RWPE1 (cell line): ENCODE measurements at regions not wholly inside any gene's neighbourhood (a gene's known extent, or its start where the extent isn't known, plus 50 kb on each side); places are given as distances from the start of the nearest gene placed in this dataset.

Experiments used
- CTCF ChIA-PET: fragments of 350-600 bp; sonication (Branson Sonifier 250); formaldehyde crosslinking; extraction: SDS; loops from one replicate; lab custom pipeline; 2021; lab: Yijun Ruan, JAX
- POLR2A ChIA-PET: fragments of 400-600 bp; formaldehyde crosslinking; extraction: SDS; loops from one replicate; lab custom pipeline; 2020; ENCODE audit warnings: antibody characterized with exemption; ENCODE audit not compliant: low non-redundant PET; lab: Yijun Ruan, JAX
- DNase-seq: peaks from one replicate; pipeline ENCODE4 v3.0.0; 2012; ENCODE audit warnings: low spot score
- H3K27ac ChIP-seq: fragments of 450-650 bp; 2 replicates; pipeline ENCODE4 v1.5.1; 2017
- CTCF ChIP-seq: fragments of 450-650 bp; conservative IDR thresholded peaks from 2 replicates; pipeline ENCODE4 v1.5.1; 2017; ENCODE audit warnings: low read depth, mild to moderate bottlenecking

- POLR2A ChIA-PET, result no interaction called here
- CTCF ChIA-PET, result interaction anchor here (0.6 kb wide), 1 partner anchor 23 kb away, joined by 3 read pairs; no protein-coding TSS in a partner anchor
- H3K27ac ChIP-seq, result no peak overlapping the region
- no peak for TF ChIP-seq CTCF
- no peak for DNase-seq
Measured at GRCh38 chr2:58714238-58714637, 473.1 kb upstream of the FANCL start.

GRCh38 chr2:58710795-58711279 is 469.7 kb upstream of the FANCL start:
- H3K27ac ChIP-seq, result no peak overlapping the region
- ChIA-PET CTCF (no interaction called here), POLR2A (no interaction called here)
- DNase-seq, result no peak
- TF ChIP-seq CTCF, result no peak

GRCh38 chr2:58709687-58710354 is 468.7 kb upstream of the FANCL start:
- ChIA-PET CTCF (interaction anchor here (1.0 kb wide), 1 partner anchor 308 kb away, joined by 7 read pairs; no protein-coding TSS in a partner anchor), POLR2A (no interaction called here)
- no peak overlapping the region for H3K27ac ChIP-seq
- TF ChIP-seq CTCF, result no peak
- DNase-seq, result no peak

- no peak for TF ChIP-seq CTCF
- ChIA-PET POLR2A (no interaction called here), CTCF (interaction anchor here (1.0 kb wide), 1 partner anchor 308 kb away, joined by 7 read pairs; no protein-coding TSS in a partner anchor)
- DNase-seq, result no peak
- H3K27ac ChIP-seq, result no peak overlapping the region
Measured at GRCh38 chr2:58709274-58709673, 468.1 kb upstream of the FANCL start.

GRCh38 chr2:58708565-58708964 is 467.4 kb upstream of the FANCL start:
- TF ChIP-seq CTCF, result no peak
- no peak for DNase-seq
- no peak overlapping the region for H3K27ac ChIP-seq
- CTCF ChIA-PET, result interaction anchor here (0.6 to 1.0 kb wide), 2 partner anchors 12 to 307 kb away, joined by 5 to 7 read pairs; no protein-coding TSS in a partner anchor
- POLR2A ChIA-PET, result no interaction called here

- DNase-seq, result no peak
- CTCF ChIA-PET, result no interaction called here
- POLR2A ChIA-PET, result no interaction called here
- TF ChIP-seq CTCF, result no peak
- no peak overlapping the region for H3K27ac ChIP-seq
Measured at GRCh38 chr2:58702302-58702885, 461.3 kb upstream of the FANCL start.
